CD14-positive monocyte (primary cell): ENCODE measurements at regions not wholly inside any gene's neighbourhood (a gene's known extent, or its start where the extent isn't known, plus 50 kb on each side); places are given as distances from the start of the nearest gene placed in this dataset.
"Not testable (repeated sequence)": the region's sequence is repeated elsewhere in the genome, so short reads cannot be mapped to it uniquely, and the experiment has no call there.

ENCODE experiments used
- DNase-seq, 3 donors: peaks; one replicate each; pipeline ENCODE4 v3.0.0-alpha.2; 2011 to 2022
- H2AFZ ChIP-seq: 2 replicates; pipeline ENCODE4 v1.6.0; 2012; ENCODE audit warnings: mild to moderate bottlenecking, low read depth, low read length, inconsistent platforms; ENCODE audit not compliant: insufficient read depth, poor library complexity, severe bottlenecking
- H3K27ac ChIP-seq, 2 donors: 1 replicate in 1 of 2; 2 replicates in 1 of 2; pipeline ENCODE4 v1.5.1; 2012 to 2013; ENCODE audit warnings: low read length in 2 of 2, control low read depth in 1 of 2, inconsistent platforms in 1 of 2, low read depth in 1 of 2, mild to moderate bottlenecking in 1 of 2
- H3K27me3 ChIP-seq, 2 donors: one replicate each; pipeline versions ENCODE4 v1.6.0 to v1.6.1; 2011 to 2013; ENCODE audit warnings: low read length in 2 of 2; ENCODE audit not compliant: control insufficient read depth in 2 of 2, insufficient read depth in 2 of 2
- H3K36me3 ChIP-seq, 2 donors: replicated peaks in 1 of 2; 1 replicate in 1 of 2; 2 replicates in 1 of 2; pipeline versions ENCODE4 v1.5.1 to v1.6.1; 2012 to 2013; ENCODE audit warnings: low read length in 2 of 2, control low read depth in 1 of 2, inconsistent platforms in 1 of 2, mild to moderate bottlenecking in 1 of 2; ENCODE audit not compliant: insufficient read depth in 2 of 2, control insufficient read depth in 1 of 2
- H3K4me1 ChIP-seq, 2 donors: 1 replicate in 1 of 2; 2 replicates in 1 of 2; pipeline versions ENCODE4 v1.5.1 to v1.6.1; 2012 to 2013; ENCODE audit warnings: low read length in 2 of 2, control low read depth in 1 of 2, inconsistent platforms in 1 of 2, mild to moderate bottlenecking in 1 of 2, moderate library complexity in 1 of 2; ENCODE audit not compliant: insufficient read depth in 2 of 2, control insufficient read depth in 1 of 2
- H3K4me2 ChIP-seq: replicated peaks from 2 replicates; pipeline ENCODE3; 2012; ENCODE audit warnings: low read length, moderate library complexity, mild to moderate bottlenecking; ENCODE audit not compliant: poor library complexity, severe bottlenecking; ENCODE audit errors: extremely low read depth
- H3K4me3 ChIP-seq, 3 experiments: fragments of 200-600 bp in 1 of 3; sonication (generic) in 1 of 3; replicated peaks in 1 of 3; 1 replicate in 2 of 3; 2 replicates in 1 of 3; pipeline ENCODE4 v1.5.1; 2011 to 2013; ENCODE audit warnings: low read length in 3 of 3, mild to moderate bottlenecking in 3 of 3, control low read depth in 2 of 3, low read depth in 2 of 3, inconsistent platforms in 1 of 3, moderate library complexity in 1 of 3
- H3K79me2 ChIP-seq: 2 replicates; pipeline ENCODE4 v1.6.0; 2012; ENCODE audit warnings: mild to moderate bottlenecking, control low read depth, inconsistent platforms, low read length, moderate library complexity; ENCODE audit not compliant: insufficient read depth
- H3K9ac ChIP-seq: 2 replicates; pipeline ENCODE4 v1.6.0; 2017; ENCODE audit warnings: low read length, mild to moderate bottlenecking; ENCODE audit not compliant: insufficient read depth, poor library complexity, severe bottlenecking
- H3K9me3 ChIP-seq, 2 donors: replicated peaks in 1 of 2; 1 replicate in 1 of 2; 2 replicates in 1 of 2; pipeline versions ENCODE4 v1.5.1 to v1.6.1; 2012 to 2013; ENCODE audit warnings: low read length in 2 of 2, control low read depth in 1 of 2; ENCODE audit not compliant: control insufficient read depth in 1 of 2, insufficient read depth in 1 of 2
- H4K20me1 ChIP-seq: 2 replicates; pipeline ENCODE4 v1.6.0; 2012; ENCODE audit warnings: mild to moderate bottlenecking, low read length, control low read depth, moderate library complexity; ENCODE audit not compliant: insufficient read depth
- H3K27ac Mint-ChIP-seq, 7 donors: one replicate each; pipeline ENCODE4 v1.8.0; 2020; ENCODE audit warnings: mild to moderate bottlenecking in 7 of 7, mixed read lengths in 7 of 7, moderate library complexity in 6 of 7, inconsistent platforms in 2 of 7
- H3K27me3 Mint-ChIP-seq, 3 donors: one replicate each; pipeline ENCODE4 v1.8.0; 2021 to 2022; ENCODE audit warnings: low read depth in 3 of 3, mild to moderate bottlenecking in 3 of 3, mixed read lengths in 3 of 3, moderate library complexity in 3 of 3, inconsistent platforms in 1 of 3
- H3K36me3 Mint-ChIP-seq, 2 donors: one replicate each; pipeline ENCODE4 v1.8.0; 2020; ENCODE audit warnings: mixed read lengths in 2 of 2, inconsistent platforms in 1 of 2, mild to moderate bottlenecking in 1 of 2
- H3K4me1 Mint-ChIP-seq: one replicate; pipeline ENCODE4 v1.8.0; 2020; ENCODE audit warnings: mild to moderate bottlenecking, mixed read lengths
- H3K4me3 Mint-ChIP-seq, 2 donors: one replicate each; pipeline ENCODE4 v1.8.0; 2020; ENCODE audit warnings: mild to moderate bottlenecking in 2 of 2, mixed read lengths in 2 of 2, moderate library complexity in 1 of 2
- H3K9me3 Mint-ChIP-seq, 7 donors: one replicate each; pipeline ENCODE4 v1.8.0; 2020 to 2022; ENCODE audit warnings: mixed read lengths in 7 of 7, mild to moderate bottlenecking in 6 of 7, moderate library complexity in 6 of 7, inconsistent platforms in 2 of 7
- WGBS: methylation state at CpG from one replicate; pipeline ENCODE4 v1.1.5; 2013; ENCODE audit warnings: missing lambda C conversion rate; ENCODE audit not compliant: insufficient coverage; 5-methylcytosine and 5-hydroxymethylcytosine counted together
- intact Hi-C, 2 donors: fragments of 100-400 bp; cut with micrococcal nuclease; formaldehyde crosslinking; loops; one replicate each; pipeline versions ENCODE4 v1.15.0 to v1.15.1; 2023

DNA sequence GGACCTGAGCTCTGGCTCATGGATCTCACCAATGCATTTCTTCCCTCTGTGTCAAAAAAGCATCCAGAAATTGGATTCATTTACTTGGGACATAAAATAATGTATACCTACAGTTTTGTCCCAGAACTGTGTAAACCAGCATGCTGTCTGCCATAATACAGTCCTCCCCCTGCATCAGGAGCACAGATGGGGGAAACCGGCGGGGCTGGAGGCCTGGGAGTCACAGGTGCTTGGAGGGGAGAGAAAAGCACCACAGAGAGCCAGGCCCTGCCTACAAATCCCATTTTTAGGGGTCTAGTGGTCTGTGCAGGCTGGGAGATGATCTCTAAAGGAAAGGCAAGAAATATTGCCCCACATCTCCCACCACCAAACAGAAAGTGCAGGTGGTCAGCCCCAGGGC lies 91.8 kb downstream of the POTEM start:
- H3K4me3 ChIP-seq, H2AFZ ChIP-seq, H4K20me1 ChIP-seq, H3K27ac ChIP-seq, H3K27ac Mint-ChIP-seq, intact Hi-C loops, H3K9me3 ChIP-seq, H3K4me3 Mint-ChIP-seq, H3K79me2 ChIP-seq, H3K27me3 ChIP-seq, H3K9ac ChIP-seq, H3K36me3 Mint-ChIP-seq, H3K27me3 Mint-ChIP-seq, H3K4me1 ChIP-seq, H3K4me2 ChIP-seq, H3K4me1 Mint-ChIP-seq, H3K9me3 Mint-ChIP-seq, H3K36me3 ChIP-seq, DNase-seq: not testable (repeated sequence)
- WGBS: no CpG with 5 or more reads among the region's 2 CpGs

DNA sequence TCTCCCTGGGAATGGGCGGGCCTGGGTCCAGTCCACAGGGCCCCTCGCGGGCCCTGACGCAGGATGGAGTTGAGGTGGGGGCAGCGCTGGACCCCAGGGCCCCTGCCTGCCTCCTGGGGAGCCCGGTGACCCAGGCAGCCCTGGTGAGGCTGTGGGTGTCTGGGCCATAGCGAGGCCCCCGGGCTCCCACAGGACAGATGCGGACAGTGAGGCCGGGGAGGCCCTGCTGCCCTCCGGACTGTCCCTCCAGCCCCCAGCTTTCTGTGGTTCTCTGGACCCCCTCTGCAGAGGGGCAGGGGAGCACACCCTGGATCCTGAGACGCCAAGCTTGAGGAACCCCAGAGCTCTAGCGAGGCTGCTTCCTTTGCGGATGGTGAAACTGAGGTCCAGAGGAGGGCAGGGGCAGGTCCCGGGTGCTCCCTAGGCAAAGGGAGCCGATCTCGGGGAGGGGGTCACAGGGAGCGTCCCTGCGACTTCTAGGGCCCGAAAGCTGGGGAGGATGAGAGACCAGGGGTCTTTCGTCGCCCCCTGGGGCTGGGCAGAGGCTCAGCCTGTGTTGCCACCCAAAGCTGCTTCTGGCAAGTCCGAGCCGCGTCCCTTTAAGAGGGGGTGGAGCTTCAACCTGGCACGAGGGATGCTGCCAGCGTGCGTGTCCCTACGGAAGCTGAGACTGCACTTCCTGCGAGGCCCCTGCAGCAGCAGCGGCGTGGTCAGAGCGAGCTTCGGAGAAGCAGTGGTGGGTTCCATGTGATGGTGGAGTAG lies 94.6 kb downstream of the POTEM start:
- H3K9me3 ChIP-seq, H3K9me3 Mint-ChIP-seq, intact Hi-C loops, H3K27ac Mint-ChIP-seq, H3K9ac ChIP-seq, H3K4me3 Mint-ChIP-seq, H3K27me3 ChIP-seq, H3K4me3 ChIP-seq, H3K4me1 Mint-ChIP-seq, H4K20me1 ChIP-seq, H3K27ac ChIP-seq, H3K4me2 ChIP-seq, H3K27me3 Mint-ChIP-seq, DNase-seq, H3K36me3 ChIP-seq, H3K79me2 ChIP-seq, H3K36me3 Mint-ChIP-seq, H3K4me1 ChIP-seq, H2AFZ ChIP-seq: not testable (repeated sequence)
- no CpG with 5 or more reads among the region's 34 CpGs for WGBS

DNA sequence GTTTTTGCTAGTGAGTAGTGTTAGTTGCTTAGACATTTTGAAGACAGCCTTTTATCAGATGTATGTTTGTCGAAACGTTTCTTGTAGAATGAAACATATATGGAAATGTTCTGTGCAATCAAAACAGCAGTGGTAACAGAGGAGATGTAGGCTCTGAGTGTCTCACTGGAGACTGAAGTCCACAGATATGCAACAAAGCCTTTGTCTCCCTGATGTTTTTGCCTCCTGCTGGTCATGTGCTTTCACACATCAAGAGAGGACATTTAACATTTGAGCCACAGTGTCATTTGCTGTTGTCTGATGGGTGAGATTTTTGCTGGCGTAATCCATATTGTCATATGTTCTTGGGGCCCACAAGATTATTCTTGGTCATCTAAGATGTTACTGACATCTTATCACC lies 101.7 kb downstream of the POTEM start:
- H3K4me3 Mint-ChIP-seq, H3K9ac ChIP-seq, H3K9me3 ChIP-seq, H3K4me2 ChIP-seq, H3K27me3 Mint-ChIP-seq, H3K4me3 ChIP-seq, H3K27ac ChIP-seq, H3K79me2 ChIP-seq, H3K9me3 Mint-ChIP-seq, H3K27ac Mint-ChIP-seq, H3K4me1 Mint-ChIP-seq, H4K20me1 ChIP-seq, H3K4me1 ChIP-seq, DNase-seq, H3K36me3 Mint-ChIP-seq, H2AFZ ChIP-seq, H3K36me3 ChIP-seq, H3K27me3 ChIP-seq, intact Hi-C loops: not testable (repeated sequence)
- no CpG with 5 or more reads among the region's 3 CpGs for WGBS

- not testable (repeated sequence) for H3K4me3 Mint-ChIP-seq
- no CpG with 5 or more reads among the region's 2 CpGs for WGBS
These were observed 105.3 kb downstream of the POTEM start for GRCh38 chr14:19072518-19072917.

More at GRCh38 chr14:19072518-19072917, 105.3 kb downstream of the POTEM start:
- H3K9ac ChIP-seq, DNase-seq, H3K36me3 Mint-ChIP-seq, H3K4me1 ChIP-seq, intact Hi-C loops, H3K9me3 Mint-ChIP-seq, H3K27ac ChIP-seq, H3K27ac Mint-ChIP-seq, H3K4me3 ChIP-seq, H3K79me2 ChIP-seq, H3K4me2 ChIP-seq, H3K27me3 ChIP-seq, H3K27me3 Mint-ChIP-seq, H3K36me3 ChIP-seq, H4K20me1 ChIP-seq, H3K9me3 ChIP-seq, H2AFZ ChIP-seq, H3K4me1 Mint-ChIP-seq: not testable (repeated sequence)
